GM10248 (cell line): ENCODE measurements at regions not wholly inside any gene's neighbourhood (a gene's known extent, or its start where the extent isn't known, plus 50 kb on each side); places are given as distances from the start of the nearest gene placed in this dataset.

ENCODE experiments used
- CTCF ChIA-PET: fragments of 300-600 bp; sonication (Branson Sonifier 250); formaldehyde crosslinking; extraction: SDS; loops from one replicate; lab custom pipeline; 2021; ENCODE audit warnings: antibody characterized with exemption; lab: Yijun Ruan, JAX
- POLR2A ChIA-PET: fragments of 350-650 bp; sonication (Branson Sonifier 250); formaldehyde crosslinking; extraction: SDS; loops from one replicate; lab custom pipeline; 2020; ENCODE audit warnings: antibody characterized with exemption; lab: Yijun Ruan, JAX
- DNase-seq: peaks from one replicate; pipeline ENCODE4 v3.0.0; 2012; ENCODE audit errors: extremely low spot score
- TF ChIP-seq, protein P1 (sequence below): IDR thresholded peaks from 2 replicates; pipeline ENCODE4 v1.5.1; 2012; ENCODE audit warnings: mild to moderate bottlenecking, low read depth; ENCODE audit errors: extremely low read depth, missing control alignments, control extremely low read depth

GRCh38 chr1:81050390-81050789 is 750.3 kb upstream of the ADGRL2 start:
- no peak for DNase-seq
- TF ChIP-seq, protein P1, sequence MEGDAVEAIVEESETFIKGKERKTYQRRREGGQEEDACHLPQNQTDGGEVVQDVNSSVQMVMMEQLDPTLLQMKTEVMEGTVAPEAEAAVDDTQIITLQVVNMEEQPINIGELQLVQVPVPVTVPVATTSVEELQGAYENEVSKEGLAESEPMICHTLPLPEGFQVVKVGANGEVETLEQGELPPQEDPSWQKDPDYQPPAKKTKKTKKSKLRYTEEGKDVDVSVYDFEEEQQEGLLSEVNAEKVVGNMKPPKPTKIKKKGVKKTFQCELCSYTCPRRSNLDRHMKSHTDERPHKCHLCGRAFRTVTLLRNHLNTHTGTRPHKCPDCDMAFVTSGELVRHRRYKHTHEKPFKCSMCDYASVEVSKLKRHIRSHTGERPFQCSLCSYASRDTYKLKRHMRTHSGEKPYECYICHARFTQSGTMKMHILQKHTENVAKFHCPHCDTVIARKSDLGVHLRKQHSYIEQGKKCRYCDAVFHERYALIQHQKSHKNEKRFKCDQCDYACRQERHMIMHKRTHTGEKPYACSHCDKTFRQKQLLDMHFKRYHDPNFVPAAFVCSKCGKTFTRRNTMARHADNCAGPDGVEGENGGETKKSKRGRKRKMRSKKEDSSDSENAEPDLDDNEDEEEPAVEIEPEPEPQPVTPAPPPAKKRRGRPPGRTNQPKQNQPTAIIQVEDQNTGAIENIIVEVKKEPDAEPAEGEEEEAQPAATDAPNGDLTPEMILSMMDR: no peak
- POLR2A ChIA-PET: no interaction called here
- CTCF ChIA-PET: no interaction called here

DNA sequence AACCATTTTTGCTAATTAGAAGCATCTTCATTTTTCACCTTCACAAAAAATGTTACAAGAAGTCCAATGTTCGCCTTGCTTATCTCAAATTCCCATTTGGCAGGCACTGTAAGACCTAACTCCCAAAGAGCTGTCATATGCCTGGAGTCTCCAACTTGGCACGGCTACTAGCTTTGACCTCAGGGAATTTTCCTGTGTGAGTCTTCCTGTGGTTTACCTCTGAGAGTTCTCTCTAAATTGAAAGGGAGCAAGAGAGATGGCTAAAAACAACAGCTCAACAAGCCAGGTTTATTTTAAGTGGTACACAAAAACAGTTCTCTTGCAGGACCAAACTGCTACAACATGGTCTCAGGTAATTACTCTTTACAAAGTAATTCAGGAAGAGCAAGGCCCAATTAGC is 756.0 kb upstream of the ADGRL2 start:
- TF ChIP-seq, protein P1: no peak
- ChIA-PET POLR2A (no interaction called here), CTCF (interaction anchor here (1.3 kb wide), 1 partner anchor 15 kb away, joined by 3 read pairs; no protein-coding TSS in a partner anchor)
- DNase-seq: no peak

DNA sequence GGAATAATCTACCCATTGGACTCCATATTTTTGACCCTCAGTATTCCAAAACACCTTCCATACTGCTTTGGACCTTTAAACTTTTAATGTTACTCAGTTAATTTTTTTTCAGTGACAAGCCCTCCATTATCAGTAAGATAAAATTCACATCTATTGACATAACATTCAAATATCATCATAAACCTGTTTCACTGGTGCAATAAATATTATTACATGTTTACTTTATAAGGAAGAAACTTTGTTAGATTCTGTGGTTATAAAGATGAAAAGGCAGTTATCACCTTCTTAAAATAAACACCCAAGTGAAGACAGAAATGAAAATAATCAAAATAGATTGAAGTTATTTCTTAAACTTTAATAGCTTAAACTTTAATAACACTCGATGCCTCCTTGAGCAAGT is 758.5 kb upstream of the ADGRL2 start:
- CTCF ChIA-PET: interaction anchor here (1.5 kb wide), 1 partner anchor 11 kb away, joined by 4 read pairs; no protein-coding TSS in a partner anchor
- TF ChIP-seq, protein P1: no peak
- no peak for DNase-seq
- POLR2A ChIA-PET: no interaction called here

DNA sequence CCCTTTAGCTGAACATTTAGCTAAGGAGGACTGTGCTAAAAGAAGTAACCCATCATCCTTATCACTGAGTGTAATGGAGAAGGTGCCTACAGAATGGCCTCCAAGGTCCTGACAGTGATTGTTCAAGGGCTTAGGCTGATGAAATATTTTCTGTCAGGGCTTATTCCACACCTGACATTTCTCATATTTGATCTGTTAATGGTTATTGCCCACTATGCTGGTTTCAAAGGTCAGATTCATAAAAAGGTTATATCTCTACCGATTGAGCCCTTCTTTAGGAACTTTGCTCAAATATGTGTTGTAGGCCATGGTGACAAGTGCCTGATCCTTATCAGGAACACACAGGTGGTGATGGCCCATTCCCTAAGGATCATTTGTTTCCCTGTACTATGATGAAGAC is 766.4 kb upstream of the ADGRL2 start:
- POLR2A ChIA-PET: no interaction called here
- TF ChIP-seq, protein P1: no peak
- DNase-seq: no peak
- CTCF ChIA-PET: no interaction called here

DNA sequence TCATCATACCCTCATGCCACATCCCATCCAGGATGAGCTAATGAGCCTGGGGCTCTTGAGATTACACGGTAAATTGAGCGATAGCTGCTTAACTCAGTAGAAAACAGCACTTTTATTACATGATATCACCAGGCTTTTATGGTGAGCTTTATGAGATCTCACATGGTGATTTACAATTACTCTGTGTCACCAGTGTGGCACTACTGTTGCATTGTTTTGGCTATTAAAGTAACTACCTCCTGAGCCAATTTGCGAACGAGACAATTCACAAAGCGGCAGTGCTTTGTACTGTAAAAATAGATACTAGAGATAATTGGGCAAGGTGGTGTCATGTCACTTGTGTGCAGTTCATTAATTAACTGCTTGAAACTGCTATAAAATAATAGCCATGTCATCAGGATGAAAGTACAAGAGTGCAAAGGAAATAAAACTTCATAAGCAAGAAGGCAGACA is 767.7 kb upstream of the ADGRL2 start:
- ChIA-PET CTCF (interaction anchor here (0.9 kb wide), 1 partner anchor 14 kb away, joined by 3 read pairs; no protein-coding TSS in a partner anchor), POLR2A (no interaction called here)
- DNase-seq: no peak
- TF ChIP-seq, protein P1: no peak

DNA sequence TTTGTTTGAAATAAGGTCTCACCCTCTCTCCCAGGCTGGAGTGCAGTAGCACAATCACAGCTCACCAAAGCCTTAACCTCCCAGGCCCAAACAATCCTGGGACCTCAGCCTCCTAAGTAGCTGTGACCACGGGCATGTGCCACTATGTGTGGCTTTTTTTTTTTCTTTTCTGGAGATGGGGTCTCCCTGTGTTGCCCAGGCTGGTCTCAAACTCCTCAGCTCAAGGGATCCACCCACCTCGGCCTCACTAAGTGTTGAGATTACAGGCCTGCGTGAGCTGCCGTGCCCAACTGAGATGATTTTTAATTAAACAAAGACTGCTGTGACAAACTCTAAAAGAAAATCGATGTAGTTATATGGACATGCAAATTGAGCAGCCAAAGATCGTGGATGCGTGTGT is 768.4 kb upstream of the ADGRL2 start:
- ChIA-PET CTCF (interaction anchor here (0.9 to 1.1 kb wide), 3 partner anchors 12 to 43 kb away, joined by 3 read pairs; no protein-coding TSS in a partner anchor), POLR2A (no interaction called here)
- no peak for DNase-seq
- TF ChIP-seq, protein P1: no peak
